Lower leg skin (tissue), 3 donors: ENCODE measurements at regions not wholly inside any gene's neighbourhood (a gene's known extent, or its start where the extent isn't known, plus 50 kb on each side); places are given as distances from the start of the nearest gene placed in this dataset.
"Not testable (repeated sequence)": the region's sequence is repeated elsewhere in the genome, so short reads cannot be mapped to it uniquely, and the experiment has no call there.

Experiments
- DNase-seq, 2 donors: peaks; one replicate each; pipeline ENCODE4 v3.0.0-alpha.2; 2019; ENCODE audit warnings: low spot score in 2 of 2
- H3K4me3 ChIP-seq: fragments of 200-600 bp; sonication (generic); 2 replicates; pipeline ENCODE4 v1.5.1; 2017; ENCODE audit warnings: mild to moderate bottlenecking, low read depth; ENCODE audit not compliant: poor library complexity, severe bottlenecking
- WGBS, 2 donors: methylation state at CpG; one replicate each; pipeline ENCODE4 v1.1.5; 2018; 5-methylcytosine and 5-hydroxymethylcytosine counted together
- intact Hi-C: fragments of 100-400 bp; cut with DNase I; formaldehyde crosslinking; loops from one replicate; pipeline ENCODE4 v1.15.0; 2023; ENCODE audit warnings: low total_unique reads

DNA sequence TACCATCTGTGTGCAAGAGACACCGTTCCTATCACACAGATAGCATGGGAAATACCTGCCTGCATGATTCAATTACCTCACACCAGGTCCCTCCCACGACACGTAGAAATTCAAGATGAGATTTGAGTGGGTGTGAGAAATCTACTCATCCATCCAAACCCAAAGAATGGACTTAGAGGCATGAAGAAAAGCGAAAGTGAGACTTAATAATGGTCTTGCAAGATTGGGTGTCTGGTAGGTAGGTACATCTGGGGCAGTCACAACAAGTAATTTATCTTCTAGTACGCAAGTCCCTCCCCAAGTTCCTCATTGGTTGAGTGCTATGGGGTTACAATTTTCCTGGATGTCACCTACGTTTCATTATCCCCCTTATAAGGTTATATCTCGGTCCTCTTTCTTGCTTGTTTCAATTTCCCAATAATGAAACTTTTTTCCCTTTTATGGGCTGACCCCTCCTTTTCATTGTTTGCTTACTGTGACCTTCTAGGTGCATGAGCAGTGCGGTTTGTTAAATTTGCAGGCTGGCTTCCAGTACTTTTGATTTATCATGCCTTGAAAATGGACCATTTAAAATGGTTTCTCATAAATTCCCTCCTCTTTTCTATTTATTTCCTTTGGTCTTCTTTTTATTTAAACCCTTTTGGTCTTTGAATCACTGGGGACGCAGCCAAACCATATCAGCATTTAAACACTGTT lies 63.1 kb upstream of the ZNF658 start:
- DNase-seq, H3K4me3 ChIP-seq, intact Hi-C loops: not testable (repeated sequence)
- 86 to 88% methylated on average over 3 of the region's 9 CpGs for WGBS, 2 donors
